ENCODE measurements at regions not wholly inside any gene's neighbourhood (a gene's known extent, or its start where the extent isn't known, plus 50 kb on each side); places are given as distances from the start of the nearest gene placed in this dataset.
A peak's percentile ranks its signal among the peaks of the same experiment; 100 is the strongest.

DNA sequence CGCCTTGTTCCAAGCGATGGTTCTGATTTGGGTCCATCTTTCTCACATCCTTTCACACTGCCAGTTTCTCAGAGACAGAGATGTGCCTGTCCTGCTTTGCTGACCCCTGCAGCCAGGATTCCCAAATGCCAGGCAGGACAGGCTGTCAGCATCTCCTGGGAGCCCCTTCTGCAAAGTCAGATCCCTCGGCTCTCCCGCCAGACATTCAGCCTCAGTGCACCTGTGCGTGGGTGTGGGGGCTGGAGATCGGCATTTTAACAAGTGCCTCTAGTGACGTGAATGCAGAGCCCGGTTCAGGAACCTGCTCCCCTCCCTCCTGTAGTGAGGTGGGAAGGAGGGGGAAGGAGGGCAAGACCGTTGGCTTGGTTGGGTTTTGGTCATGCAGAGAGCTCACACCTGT, 108.9 kb upstream of the FGF3 start:
- no peak for TF ChIP-seq POLR2A (IDR thresholded peaks at IDR 0.05)
- TF ChIP-seq, protein P1, sequence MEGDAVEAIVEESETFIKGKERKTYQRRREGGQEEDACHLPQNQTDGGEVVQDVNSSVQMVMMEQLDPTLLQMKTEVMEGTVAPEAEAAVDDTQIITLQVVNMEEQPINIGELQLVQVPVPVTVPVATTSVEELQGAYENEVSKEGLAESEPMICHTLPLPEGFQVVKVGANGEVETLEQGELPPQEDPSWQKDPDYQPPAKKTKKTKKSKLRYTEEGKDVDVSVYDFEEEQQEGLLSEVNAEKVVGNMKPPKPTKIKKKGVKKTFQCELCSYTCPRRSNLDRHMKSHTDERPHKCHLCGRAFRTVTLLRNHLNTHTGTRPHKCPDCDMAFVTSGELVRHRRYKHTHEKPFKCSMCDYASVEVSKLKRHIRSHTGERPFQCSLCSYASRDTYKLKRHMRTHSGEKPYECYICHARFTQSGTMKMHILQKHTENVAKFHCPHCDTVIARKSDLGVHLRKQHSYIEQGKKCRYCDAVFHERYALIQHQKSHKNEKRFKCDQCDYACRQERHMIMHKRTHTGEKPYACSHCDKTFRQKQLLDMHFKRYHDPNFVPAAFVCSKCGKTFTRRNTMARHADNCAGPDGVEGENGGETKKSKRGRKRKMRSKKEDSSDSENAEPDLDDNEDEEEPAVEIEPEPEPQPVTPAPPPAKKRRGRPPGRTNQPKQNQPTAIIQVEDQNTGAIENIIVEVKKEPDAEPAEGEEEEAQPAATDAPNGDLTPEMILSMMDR (IDR thresholded peaks at IDR 0.05 in 4 of 5, conservative IDR thresholded peaks at IDR 0.05 in 1 of 5) = no peak
- intact Hi-C loops (cut with DNase I; ENCODE audit: low total_unique reads) = no loop called here
- in situ Hi-C loops (cut with MboI; ENCODE audit: low sequenced_read_pairs in 4 of 4) = loop anchor here in 2 of 4 donors (10.0 kb wide), 2 partner anchors 247 to 267 kb away; no protein-coding TSS in a partner anchor
- ATAC-seq (no peak), DNase-seq (no peak)
- H3K4me1 ChIP-seq = no peaks in the 10 kb centered on the region
- peaks cover 4 to 19% (median 8%) of the 10 kb centered on the region in 3 donors for H3K27me3 ChIP-seq
- no peaks in the 10 kb centered on the region for H3K36me3 ChIP-seq
- no peak overlapping the region for H3K4me3 ChIP-seq
- no peak overlapping the region for H3K27ac ChIP-seq
- no peaks in the 10 kb centered on the region for H3K9me3 ChIP-seq

DNA sequence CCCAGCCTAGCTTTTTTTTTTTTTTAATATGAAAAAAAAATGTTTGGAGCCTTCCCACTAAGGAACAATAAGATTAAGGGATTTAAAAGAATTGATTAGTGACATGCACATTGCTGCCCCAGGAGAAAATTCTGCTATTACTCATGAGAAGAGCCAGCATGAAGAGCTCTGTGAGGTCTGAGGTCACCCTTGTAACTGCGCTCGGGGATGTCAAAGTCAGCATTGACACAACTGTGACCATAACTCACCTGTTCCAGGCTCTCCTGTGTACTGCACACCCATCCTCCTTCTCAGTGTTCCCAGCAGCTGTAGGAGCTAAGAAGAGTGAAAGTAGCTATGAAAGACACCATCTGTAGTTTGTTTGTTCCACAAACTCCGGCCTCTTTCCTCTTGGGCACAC, 109.8 kb upstream of the FGF3 start:
- no peaks in the 10 kb centered on the region for H3K36me3 ChIP-seq
- H3K4me3 ChIP-seq = no peak overlapping the region
- intact Hi-C loops (cut with DNase I; ENCODE audit: low total_unique reads) = no loop called here
- in situ Hi-C loops (cut with MboI; ENCODE audit: low sequenced_read_pairs in 4 of 4) = loop anchor here in 2 of 4 donors (10.0 kb wide), 2 partner anchors 246 to 266 kb away; no protein-coding TSS in a partner anchor
- ATAC-seq (no peak), DNase-seq (no peak)
- H3K27ac ChIP-seq = no peak overlapping the region
- H3K27me3 ChIP-seq = peaks cover 4 to 19% (median 8%) of the 10 kb centered on the region in 3 donors
- no peak for TF ChIP-seq POLR2A (IDR thresholded peaks at IDR 0.05)
- TF ChIP-seq, protein P1 (IDR thresholded peaks at IDR 0.05 in 4 of 5, conservative IDR thresholded peaks at IDR 0.05 in 1 of 5) = no peak
- no peaks in the 10 kb centered on the region for H3K9me3 ChIP-seq
- H3K4me1 ChIP-seq = no peaks in the 10 kb centered on the region

DNA sequence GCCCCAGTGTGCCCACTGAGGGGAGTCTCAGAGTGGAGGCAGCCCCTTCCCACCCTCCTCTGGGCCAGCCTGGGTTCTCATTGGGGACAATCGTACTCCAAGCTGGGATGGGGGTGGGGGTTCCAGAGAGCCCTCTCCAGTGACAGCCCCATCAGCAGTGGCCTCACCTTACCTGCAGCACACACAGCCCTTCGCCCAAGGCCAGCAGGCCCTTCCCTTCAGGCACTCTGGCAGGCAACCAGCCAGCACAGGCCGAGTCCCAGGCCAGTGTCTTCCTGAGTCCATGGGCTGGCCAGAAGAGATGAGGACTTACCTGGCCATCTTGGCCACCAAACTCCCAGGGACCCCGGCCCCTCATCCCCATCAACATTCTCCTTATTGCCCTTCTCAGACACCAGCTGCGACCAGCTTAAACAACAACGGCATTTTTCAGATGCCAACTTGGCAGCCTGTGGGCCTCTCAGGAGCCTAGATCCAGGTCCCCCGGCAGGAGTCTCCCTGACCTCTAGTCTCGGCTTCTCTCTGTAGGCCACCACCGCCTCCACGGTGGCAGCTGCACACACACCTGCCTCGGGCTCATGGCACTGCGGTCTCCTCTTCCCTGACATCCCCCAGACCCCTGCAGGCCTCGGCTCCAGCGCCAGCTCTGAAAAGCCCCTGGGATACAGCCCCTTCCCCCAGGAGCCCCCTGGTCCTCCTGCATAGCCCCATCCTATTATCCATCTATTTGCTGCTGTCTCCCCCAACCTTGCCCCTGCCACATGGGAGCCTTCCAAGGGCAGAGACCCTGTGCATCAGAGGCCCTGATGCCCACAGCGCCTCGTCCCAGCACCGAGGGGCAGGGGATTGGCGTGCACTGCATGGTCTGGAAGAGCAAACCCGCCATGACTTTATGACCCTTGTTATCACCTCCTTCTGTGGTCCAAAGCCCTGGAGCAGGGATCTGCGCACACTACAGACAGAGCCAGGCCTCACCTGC, 111.2 kb upstream of the FGF3 start:
- Histone ChIP-seq H3K36me3 (no peaks in the 10 kb centered on the region), H3K4me1 (no peaks in the 10 kb centered on the region), H3K27ac (no peak overlapping the region), H3K9me3 (no peaks in the 10 kb centered on the region), H3K4me3 (no peak overlapping the region), H3K27me3 (peaks cover 4 to 16% (median 8%) of the 10 kb centered on the region in 3 donors)
- intact Hi-C loops (cut with DNase I; ENCODE audit: low total_unique reads) = no loop called here
- in situ Hi-C loops (cut with MboI; ENCODE audit: low sequenced_read_pairs in 4 of 4) = no loop called here
- ATAC-seq (no peak), DNase-seq (peak in 1 of 2 donors; percentile 7)
- TF ChIP-seq, protein P1 (IDR thresholded peaks at IDR 0.05 in 4 of 5, conservative IDR thresholded peaks at IDR 0.05 in 1 of 5) = no peak
- TF ChIP-seq POLR2A (IDR thresholded peaks at IDR 0.05) = no peak

DNA sequence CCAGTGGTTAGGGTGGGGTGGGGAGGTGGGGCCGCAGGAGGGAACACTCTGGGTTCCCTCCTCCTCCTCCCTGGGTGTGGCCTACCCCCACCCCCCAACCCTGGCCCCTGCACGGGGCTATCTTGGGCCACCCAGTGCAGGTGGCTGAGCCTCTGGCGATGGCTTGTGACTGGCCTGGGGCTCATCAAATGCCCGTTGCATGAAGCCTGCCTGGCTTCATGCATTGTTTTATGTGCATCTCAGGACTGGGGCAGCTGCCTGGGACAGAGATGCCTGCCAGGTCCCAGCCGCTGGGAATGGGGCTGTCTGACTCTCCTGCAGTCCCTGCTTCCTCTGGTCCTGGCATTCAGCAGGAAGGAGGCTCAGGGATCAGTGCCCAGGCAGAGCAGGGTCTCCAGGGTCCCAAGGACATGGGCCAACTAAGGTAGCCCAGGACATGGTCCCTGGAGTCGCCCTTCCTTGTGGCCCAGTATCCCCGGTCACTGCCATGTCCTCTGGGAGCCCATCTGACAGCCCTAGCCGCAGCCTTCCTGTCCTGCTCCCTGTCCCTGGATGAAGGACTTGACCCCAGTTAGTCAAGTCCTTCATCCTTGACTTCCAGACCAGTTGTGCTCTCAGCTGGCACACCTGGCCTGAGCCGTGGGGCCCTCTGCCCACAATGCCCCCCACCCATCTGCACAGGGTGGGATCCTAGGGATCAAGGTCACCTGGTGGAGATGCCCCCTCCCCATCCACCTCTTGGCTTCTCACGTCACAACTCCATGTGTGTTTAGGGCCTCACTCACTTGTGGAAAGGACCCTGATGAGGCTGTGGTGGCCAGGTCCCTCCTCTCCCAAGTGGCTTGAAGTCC, 112.1 kb upstream of the FGF3 start:
- no peaks in the 10 kb centered on the region for H3K36me3 ChIP-seq
- in situ Hi-C loops (cut with MboI; ENCODE audit: low sequenced_read_pairs in 4 of 4) (no loop called here), intact Hi-C loops (cut with DNase I; ENCODE audit: low total_unique reads) (no loop called here)
- ATAC-seq = no peak
- H3K27me3 ChIP-seq = peaks cover 4 to 16% (median 8%) of the 10 kb centered on the region in 3 donors
- no peak for TF ChIP-seq POLR2A (IDR thresholded peaks at IDR 0.05)
- no peak overlapping the region for H3K27ac ChIP-seq
- no peak overlapping the region for H3K4me3 ChIP-seq
- no peaks in the 10 kb centered on the region for H3K9me3 ChIP-seq
- no peaks in the 10 kb centered on the region for H3K4me1 ChIP-seq
- peak in 1 of 2 donors; percentile 4 for DNase-seq
